ENCODE measurements at regions not wholly inside any gene's neighbourhood (a gene's known extent, or its start where the extent isn't known, plus 50 kb on each side); places are given as distances from the start of the nearest gene placed in this dataset.
"Not testable (repeated sequence)": the region's sequence is repeated elsewhere in the genome, so short reads cannot be mapped to it uniquely, and the experiment has no call there.

DNA sequence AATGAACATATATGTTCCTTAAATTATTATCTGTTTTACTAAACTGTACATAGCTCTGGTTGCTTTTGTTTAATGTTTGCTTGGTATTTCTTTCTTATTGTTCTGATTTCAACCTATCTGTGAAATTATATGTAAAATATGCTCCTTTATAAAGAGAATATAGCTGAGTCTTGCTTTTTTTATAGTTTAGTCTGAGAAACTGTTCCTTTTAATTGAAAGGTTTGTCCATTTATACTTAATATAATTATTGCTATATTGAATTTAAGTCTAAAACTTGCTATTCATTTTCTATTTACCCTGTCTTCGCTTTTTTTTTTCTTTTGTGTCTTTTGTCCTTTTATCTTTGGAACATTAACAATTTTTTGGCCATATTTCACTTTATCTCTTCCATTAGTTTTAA, 712.0 kb downstream of the MAT2B start:
- no peak overlapping the region for H3K27ac ChIP-seq
- H3K4me3 ChIP-seq: no peak overlapping the region

DNA sequence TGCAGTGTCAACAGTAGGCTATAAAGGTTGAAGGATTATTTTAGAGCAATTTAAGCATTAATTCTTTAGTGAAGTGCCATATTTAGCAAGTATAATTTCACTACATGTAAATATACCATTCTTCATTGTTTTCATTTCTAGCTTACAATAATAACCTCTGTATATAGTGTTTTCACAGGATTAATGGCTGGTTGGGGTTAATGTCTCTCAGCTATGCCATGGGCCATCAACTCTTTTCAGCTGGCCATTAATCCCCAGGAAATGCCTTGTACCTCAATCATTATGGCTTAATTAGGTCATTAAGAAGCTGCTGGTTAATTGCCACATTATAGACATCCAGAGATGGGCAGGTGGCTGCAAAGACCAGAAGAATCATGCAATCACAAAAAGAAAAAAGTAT, 715.1 kb downstream of the MAT2B start:
- no peak overlapping the region for H3K27ac ChIP-seq
- no peak overlapping the region for H3K4me3 ChIP-seq

DNA sequence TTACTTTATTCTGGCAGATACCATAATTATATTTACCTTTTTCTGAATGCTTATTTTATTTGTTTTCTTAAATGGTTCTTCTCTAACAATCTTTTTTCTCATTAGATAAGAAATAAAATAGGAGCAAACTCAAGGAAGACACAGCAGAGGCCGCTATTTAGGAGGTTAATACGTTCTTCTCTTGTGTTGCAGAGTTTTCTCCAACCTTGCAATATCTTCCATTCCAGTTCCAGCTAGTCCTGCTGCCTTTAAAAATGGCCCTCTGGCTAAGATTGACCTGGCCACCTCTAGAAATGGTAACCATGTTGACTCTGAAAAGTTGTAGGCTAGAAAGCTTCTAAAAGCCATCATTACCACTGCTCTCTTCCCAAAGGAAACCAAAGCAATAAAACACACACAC, 718.8 kb downstream of the MAT2B start:
- no peak overlapping the region for H3K27ac ChIP-seq
- H3K4me3 ChIP-seq: no peak overlapping the region

DNA sequence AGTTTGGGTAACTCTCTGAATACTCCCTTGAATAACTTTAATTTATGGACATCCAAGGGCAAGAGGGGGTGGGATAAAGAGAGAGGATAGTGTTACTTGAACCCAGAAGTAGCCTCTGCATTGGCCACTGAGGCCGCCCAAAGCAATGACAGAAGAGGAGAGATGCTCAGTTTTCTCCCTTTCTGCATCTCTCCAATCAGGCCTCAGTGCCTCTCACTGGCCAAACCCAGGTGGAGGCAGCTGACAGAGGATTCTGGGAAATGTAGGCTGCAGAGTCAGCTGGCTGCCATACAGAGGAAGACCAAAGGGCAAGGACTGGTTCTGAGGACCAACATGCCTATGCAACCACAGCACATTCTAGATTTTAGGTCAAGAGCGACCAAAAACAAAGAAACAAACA, 719.4 kb downstream of the MAT2B start:
- Histone ChIP-seq H3K4me3 (no peak overlapping the region), H3K27ac (no peak overlapping the region)

DNA sequence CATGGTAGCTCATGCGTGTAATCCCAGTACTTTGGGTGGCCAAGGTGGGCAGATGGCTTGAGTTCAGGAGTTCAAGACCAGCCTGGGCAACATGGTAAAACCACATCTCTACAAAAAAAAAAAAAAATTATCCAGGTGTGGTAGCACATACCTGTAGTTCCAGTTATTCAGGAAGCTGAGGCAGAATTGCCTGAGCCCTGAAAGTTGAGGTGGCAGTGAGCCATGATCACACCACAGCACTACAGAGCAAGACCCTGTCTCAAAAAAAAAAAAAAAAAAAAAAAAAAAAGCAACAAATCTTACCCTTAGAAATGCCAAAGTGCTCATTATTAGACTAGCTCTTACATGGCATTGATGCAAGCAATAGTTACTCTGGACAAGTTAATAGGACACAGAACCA, 724.9 kb downstream of the MAT2B start:
- Histone ChIP-seq H3K4me3 (no peak overlapping the region), H3K27ac (no peak overlapping the region)

DNA sequence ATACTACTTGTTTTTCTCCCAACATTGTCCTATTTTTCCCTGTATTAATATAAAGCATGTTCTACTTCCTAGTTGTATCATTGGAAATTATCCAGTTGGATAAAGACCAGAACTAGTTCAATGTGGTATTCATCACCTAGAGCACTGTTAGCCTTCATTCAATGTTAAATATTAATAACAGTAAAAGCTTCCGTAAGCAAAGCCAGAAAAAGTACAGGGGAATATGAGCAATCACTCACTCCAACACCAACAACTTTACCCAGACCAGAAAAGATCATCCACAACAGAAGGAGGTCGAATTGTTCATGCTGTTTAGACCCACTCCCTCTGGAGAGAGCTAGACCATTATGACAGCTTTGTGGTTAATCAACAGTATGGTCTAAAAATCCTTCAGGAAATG, 728.4 kb downstream of the MAT2B start:
- no peak overlapping the region for H3K4me3 ChIP-seq
- no peak overlapping the region for H3K27ac ChIP-seq

DNA sequence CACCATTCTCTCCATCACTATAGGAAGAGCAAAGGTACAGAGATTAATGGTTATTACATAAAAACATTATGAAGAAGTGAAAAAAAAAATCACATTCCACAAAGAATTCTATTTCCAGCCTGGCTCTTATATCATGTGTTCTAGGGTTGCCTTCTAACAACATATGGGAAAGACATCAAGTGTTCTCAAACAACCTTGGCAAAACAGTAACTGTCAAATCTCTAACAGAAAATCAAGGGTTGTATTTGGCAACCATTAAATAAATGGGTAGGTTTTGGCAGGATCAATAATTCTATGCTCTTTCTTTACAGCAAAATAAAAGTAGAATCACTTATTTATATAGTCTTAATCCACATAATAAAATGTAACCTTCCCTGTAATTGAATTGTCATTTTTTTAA, 728.9 kb downstream of the MAT2B start:
- no peak overlapping the region for H3K4me3 ChIP-seq
- no peak overlapping the region for H3K27ac ChIP-seq

DNA sequence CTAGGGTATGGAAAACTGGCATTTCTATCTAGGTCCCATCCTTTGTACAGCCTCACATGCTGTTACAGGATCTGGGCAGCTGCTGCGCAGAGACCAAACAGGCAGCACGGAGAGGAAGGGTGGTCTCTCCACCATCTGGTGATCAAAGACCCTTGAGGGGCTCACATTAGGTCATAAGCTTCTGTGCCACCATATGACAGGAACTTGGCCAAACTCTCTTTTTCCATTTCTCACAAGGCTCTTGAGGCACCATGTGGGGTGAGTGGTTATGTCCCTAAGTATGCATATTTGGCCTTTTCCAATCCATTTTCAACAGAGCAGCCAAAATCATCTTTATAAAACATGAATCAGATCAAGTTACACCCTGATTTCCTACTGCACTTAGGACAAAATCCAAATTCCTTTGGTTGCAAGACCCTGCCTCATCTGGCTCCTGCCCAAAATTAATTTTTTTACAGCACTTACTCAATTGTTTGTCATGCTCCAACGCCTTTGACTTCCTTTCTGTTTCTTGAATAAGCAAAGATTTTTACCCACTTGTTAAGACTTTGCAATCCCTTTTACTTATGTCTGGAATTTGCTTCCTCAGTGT, 730.0 kb downstream of the MAT2B start:
- no peak overlapping the region for H3K27ac ChIP-seq
- no peak overlapping the region for H3K4me3 ChIP-seq

DNA sequence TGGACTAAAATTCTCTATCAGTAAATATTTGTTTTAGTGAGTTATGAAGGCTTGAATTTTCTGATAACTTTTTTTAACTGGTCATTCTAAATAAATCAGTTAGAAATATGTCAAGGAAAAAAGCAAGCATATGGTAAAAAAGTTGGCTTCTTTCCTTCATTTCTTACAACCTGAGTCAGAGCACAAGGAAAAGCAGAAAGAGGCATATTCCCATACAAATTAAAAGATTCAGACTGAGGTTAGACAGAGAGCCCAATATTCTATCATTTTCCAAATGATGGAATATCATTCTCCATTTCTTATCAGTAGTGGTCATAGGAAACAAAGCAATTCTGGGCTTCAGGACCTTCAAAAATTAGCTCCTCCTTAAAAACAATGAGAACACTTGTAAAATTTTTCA, 732.1 kb downstream of the MAT2B start:
- no peak overlapping the region for H3K27ac ChIP-seq

DNA sequence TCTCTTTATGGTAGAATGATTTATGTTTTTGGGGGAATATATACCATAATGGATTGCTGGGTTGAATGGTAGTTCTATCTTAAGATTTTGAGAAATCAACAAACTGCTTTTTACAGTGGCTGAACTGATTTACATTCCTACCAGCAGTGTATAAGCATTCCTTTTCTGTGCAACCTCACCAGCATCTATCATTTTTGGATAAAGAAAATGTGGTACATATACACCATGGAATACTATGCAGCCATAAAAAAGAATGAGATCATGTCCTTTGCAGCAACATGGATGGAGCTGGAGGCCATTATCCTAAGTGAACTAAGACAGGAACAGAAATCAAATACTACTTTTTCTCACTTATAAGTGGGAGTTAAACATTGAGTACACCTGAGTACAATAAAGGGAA, 746.4 kb downstream of the MAT2B start:
- H3K27ac ChIP-seq, H3K4me3 ChIP-seq: not testable (repeated sequence)

More for the DNA sequence above, 732.1 kb downstream of the MAT2B start:
- no peak overlapping the region for H3K4me3 ChIP-seq

DNA sequence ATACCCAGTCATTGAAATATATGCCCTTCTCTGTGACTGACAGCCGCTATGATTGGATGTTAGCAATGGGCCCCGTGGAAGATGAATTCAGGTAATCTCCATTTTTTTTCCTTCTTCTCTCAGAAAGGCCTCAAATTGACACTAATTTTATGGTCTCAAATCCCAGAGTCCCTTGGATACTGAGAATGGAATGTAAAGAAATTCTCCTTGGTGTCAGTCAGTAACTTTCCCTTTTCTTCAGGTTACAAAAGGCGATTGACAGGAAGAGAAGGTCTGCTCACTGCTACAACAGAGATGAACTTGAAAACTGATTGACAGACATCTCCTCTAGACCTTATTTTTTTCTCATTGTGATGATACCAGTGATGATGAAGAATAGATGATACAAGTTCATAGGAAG, 748.3 kb downstream of the MAT2B start:
- Histone ChIP-seq H3K4me3 (no peak overlapping the region), H3K27ac (no peak overlapping the region)

DNA sequence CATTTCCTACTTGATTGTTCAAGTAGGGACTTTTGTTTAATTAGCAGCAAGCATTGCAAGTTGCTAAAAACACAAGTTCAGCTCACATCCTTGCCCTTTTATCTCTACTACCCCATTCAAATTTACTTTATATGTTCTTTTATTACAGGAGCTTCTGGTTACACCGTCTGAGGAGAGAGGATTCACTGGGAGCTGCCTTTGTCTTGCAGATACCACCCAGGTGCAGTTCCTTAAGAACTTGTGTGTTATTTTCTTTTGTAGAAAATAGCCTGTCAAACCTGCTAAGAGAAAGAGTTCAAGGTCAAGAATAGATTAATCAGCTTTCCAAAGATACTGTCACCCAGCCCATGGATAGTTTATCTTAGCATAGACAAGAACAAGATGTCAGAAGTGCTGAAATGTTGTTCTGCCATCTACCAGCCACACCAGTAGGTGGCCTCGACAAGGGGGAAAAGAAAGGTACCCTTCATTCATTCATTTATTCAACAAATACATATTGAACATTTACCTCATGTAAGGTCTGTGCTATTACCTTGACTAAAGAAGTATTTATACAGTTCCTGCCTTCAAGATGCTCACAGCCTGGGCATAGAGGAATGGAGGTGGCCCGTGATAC, 750.3 kb downstream of the MAT2B start:
- Histone ChIP-seq H3K27ac (no peak overlapping the region), H3K4me3 (no peak overlapping the region)

DNA sequence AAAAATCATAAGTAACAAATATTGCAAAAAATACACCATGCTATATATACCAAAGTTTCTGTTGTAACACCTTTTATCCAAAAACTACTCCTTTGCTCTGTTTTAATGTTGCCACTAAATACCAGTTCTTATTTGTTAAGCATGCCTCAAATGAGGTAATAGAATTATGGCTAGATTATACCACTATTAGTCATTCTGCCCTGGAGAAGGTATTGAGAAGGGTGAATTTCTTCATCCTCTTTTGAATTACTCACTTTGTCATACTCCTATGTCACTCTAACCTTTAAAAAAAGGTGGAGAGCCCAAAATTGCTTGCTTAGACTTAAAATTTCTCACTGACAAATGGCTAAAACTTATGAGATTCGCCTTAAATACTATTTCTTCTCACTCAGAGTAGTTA, 750.9 kb downstream of the MAT2B start:
- Histone ChIP-seq H3K27ac (no peak overlapping the region), H3K4me3 (no peak overlapping the region)

DNA sequence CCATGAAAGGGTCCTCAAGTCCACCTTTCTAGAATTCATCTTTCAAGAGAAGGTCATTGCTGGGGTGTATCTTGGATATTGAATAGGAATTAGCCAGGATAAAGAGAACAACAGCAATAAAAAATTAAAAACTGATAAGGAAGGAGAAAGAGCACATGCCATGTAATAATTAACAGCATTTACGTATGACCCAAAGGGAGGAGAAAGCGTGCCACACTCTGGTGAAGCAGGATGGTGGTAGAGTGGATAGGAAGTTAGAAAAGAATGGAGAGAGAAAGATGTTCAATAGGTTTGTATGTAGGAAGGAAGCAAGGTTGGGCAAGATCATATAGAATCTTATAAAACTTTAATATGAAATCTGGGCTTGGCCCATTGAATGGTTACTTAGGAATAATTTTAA, 751.5 kb downstream of the MAT2B start:
- Histone ChIP-seq H3K27ac (no peak overlapping the region), H3K4me3 (no peak overlapping the region)

DNA sequence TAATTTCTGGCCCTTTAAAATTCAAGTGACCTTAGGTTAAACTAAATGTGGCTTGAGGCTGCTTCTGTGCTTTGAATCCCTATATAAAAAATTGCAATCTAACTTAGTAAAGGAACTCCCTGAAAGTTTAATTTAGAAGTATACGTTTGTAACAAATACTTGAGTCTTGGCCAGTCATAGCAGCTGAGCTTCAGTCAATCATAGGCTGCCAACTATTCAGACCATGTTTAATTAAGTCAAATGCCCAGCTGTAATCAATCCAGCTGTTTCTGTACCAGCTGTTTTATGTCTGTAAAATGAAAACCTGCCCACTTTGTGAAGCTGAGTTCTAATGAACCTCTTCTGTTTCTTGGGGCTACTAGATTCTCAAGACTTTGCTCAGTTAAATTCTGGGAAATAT, 760.1 kb downstream of the MAT2B start:
- no peak overlapping the region for H3K27ac ChIP-seq
- H3K4me3 ChIP-seq: no peak overlapping the region

DNA sequence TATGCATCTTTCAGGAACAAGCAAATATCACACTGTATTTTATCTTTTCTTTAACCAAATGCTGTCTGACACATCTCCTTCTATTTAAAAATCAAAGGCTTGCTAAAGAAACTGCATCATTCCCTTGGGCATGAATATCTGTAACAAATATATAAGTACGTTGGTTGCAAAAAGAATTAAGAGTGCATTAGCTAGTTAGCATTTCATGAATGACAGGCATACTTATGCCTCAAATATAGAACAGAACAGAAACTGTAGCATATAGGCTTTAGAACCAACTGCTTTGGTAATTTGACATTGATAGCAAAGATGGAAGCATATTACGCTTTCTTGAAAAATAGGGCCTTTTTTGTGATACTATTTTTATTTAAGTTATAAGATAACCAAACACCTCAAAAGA, 761.2 kb downstream of the MAT2B start:
- Histone ChIP-seq H3K4me3 (no peak overlapping the region), H3K27ac (no peak overlapping the region)

DNA sequence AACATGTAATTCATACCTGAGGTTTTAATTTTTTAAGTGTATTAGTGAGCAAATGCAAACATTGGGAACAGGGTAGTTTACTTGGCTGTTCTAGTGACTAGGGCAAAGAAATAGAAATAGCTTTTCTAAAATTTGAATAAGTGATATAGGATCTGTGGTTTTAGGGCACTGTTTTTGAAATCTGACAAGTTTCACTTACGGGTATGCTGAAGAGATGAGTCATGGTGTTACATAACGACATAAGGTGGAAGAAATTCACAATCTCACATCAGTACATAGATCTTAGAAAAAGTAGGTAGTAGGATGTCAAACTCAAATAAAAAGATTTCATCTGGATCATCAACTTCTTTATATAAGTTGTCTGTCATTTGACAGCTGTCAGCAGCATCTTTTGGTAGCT, 772.3 kb downstream of the MAT2B start:
- no peak overlapping the region for H3K4me3 ChIP-seq
- H3K27ac ChIP-seq: no peak overlapping the region

DNA sequence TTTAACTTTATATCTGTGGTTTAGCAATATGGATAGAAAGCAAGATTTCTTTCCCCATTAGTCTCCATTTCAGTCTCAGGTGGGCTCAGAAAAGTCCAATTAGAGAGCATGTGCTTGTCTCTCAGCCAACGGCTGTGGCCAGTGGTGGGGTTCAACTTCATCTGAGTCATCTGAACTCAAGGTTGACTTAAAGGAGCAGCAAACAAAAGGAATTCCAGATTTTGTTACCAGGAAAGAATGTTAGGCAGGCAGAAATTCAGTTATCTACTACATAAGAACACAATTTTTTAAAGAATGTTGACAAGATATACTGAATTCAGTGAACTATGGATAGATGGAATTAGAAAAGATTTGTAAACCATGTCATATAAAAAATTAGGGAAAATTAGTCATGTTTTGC, 784.1 kb downstream of the MAT2B start:
- no peak overlapping the region for H3K27ac ChIP-seq
- H3K4me3 ChIP-seq: no peak overlapping the region

DNA sequence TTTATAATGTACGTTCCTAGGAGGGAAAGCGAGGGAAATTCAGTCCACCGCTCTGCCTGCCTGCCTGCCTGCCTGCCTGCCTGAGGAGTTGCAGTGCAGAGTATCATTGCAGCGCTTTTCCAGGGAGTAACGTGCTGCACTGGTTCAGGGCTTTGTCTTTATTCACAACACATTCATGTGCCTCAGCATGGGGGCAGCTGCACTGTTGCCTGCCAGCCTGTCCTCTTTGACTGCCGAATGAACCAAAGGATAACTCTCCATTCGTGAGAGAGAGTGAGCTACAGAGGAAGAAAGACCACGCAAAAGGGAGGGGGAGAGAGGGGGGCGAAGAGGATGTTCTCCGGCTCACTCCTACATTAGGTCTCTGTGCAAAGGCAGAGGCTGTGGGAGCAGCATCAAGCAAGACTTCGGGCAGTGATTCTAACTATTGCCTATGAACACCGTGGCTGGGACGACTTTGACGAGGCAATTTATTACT, 791.2 kb downstream of the MAT2B start:
- H3K27ac ChIP-seq: no peak overlapping the region
- no peak overlapping the region for H3K4me3 ChIP-seq

DNA sequence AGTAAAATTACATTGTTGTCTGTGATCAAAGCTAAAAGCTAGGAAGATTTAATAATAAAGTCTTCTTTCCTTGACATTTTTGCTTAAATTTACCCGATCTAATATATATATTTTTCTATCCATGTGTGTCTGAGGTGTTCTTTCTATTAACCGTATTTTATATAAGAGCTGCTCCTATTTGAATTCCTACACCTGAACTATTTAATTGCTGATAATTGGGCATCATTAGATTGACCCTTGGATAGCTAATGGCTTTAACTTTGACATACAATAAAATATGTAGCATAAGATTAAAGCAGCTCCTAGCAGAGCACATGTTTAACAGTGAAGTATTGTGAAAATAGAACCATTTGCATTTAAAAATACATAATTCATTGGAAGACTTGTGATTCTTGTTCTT, 792.7 kb downstream of the MAT2B start:
- Histone ChIP-seq H3K27ac (no peak overlapping the region), H3K4me3 (no peak overlapping the region)

DNA sequence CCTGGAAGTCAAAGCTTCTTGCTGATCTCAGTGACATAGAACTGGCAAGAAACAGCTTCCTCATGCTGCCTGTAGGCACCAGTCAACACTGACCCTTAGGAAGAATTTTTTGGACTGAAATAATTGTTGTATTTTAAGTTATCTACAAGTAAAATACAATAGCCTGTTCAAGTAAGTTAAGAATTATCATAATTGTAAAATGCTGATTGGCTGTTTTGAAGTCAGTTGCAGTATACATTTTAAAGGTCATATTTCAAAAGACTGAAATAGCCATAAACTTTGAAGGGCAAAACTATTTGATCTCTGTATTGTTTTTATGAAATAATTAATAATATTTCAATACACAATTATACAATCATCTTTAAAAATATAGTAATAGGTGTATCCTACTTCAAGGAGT, 794.9 kb downstream of the MAT2B start:
- no peak overlapping the region for H3K4me3 ChIP-seq

DNA sequence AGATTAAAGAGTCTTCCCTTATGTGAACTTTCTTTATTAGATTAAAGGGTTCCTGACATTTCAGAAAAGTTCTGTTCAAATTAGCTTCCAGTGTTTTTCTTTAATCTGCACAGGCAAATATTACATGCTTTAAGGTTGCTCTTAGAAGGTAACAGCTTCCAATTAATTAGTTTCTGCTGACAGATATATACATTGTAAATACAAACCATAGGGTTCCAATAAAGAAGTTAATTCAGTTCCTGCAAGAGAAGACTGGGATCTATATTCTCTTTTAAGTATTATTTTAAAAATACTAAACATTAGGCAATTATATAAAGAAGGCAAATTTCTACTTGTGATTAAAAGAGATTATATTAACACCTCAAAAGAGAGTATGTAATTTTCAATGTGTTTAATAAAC, 795.7 kb downstream of the MAT2B start:
- Histone ChIP-seq H3K4me3 (no peak overlapping the region), H3K27ac (no peak overlapping the region)

More for the DNA sequence above, 794.9 kb downstream of the MAT2B start:
- no peak overlapping the region for H3K27ac ChIP-seq
